HT1080 (cell line): ENCODE measurements at regions not wholly inside any gene's neighbourhood (a gene's known extent, or its start where the extent isn't known, plus 50 kb on each side); places are given as distances from the start of the nearest gene placed in this dataset.

Experiments
- DNase-seq: peaks from one replicate; pipeline ENCODE4 v3.0.0-alpha.2; 2015; ENCODE audit warnings: low read depth

DNA sequence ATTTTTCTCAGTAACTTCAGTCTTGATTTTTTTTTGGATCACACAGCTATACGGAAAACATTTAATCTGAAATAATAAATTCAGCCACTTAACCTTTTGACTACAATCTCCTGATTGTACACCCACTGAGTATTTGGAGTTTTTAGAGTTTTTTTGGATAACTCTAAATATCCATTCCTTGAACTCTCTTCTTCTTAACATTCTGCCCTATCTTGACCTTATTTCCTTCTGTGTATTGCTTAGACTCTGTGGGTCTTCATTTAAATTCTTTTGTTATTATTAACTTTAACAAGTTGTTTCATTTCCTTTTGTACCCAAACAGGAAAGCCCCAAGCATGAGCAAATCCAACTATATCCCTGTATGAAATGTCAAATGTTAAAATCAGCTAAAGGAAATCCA, 170.2 kb upstream of the PTCHD4 start:
- DNase-seq: no peak

DNA sequence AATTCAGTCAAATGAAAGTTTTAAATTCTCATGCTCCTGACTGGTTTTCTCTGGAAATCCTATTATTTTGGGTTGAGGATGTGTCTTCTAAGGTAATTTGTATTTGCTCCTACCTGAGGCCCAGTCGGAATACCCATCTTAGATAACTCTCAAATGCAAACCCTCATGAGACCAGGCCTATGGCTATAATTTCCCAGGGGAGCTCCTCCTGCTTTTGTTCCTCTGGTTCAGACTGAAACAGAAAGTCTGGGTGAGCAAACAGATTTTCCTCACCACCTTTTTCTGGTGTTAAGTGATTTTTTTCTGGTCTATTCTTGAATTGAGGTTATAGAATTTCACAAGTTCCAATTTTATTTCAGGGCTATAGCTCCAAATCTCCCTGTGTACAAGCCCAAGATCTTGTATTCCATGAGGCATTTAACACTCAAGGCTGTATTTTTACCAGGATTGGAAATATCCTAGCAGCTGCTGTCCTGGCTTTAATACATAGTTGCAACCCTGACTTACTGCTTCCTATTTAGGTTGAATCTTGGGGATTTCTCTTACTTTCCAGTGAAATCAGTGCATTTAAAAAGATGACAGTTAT, 169.1 kb upstream of the PTCHD4 start:
- DNase-seq: no peak

GRCh38 chr6:48278261-48278660, 167.3 kb upstream of the PTCHD4 start:
- no peak for DNase-seq

- DNase-seq: no peak
Measured at GRCh38 chr6:48272518-48272917, 161.5 kb upstream of the PTCHD4 start.

DNA sequence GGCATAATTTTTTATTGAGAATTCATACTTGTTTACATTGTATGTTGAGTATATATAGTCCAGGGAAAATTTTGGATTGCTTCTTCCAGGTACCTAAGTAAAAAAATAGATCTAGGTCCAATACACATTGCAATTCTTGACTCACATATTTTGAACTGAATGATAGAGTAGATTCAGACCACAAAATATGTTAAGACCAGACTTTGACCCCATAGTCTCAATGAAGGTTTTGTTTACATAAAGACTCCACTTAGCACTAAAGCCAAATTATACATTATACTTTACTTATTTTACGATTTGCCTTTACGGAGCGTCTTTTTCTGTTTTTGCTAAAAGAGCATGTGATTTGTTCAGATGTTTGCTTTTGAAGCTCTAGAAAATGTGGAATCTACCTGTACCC, 144.1 kb upstream of the PTCHD4 start:
- no peak for DNase-seq

GRCh38 chr6:48249071-48249470, 138.1 kb upstream of the PTCHD4 start:
- DNase-seq: no peak

- no peak for DNase-seq
Measured at GRCh38 chr6:48243071-48243470, 132.1 kb upstream of the PTCHD4 start.

- no peak for DNase-seq
Measured at GRCh38 chr6:48240287-48240686, 129.3 kb upstream of the PTCHD4 start.

- DNase-seq: no peak
Measured at GRCh38 chr6:48236375-48236774, 125.4 kb upstream of the PTCHD4 start.

- no peak for DNase-seq
Measured at GRCh38 chr6:48233063-48233462, 122.1 kb upstream of the PTCHD4 start.

DNA sequence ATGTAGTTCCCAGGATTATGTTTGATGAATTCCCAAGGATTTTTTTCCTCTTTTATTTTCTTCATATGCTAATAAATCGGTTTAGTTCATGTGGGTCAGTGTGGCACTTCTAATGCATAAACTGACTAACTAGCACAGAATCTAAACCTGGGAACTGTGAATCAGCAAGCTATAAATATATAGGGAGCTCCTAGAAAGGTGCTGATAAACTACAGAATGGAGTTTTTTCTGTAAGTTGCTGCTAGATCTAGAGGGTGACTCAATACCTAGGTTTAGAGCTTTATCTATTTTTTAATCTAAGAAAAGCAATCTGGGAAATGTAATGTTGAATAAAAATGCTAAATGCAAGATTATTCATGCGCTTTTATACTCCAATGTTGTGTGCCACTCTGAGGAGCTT, 118.8 kb upstream of the PTCHD4 start:
- DNase-seq: no peak

- DNase-seq: no peak
Measured at GRCh38 chr6:48222241-48222640, 111.2 kb upstream of the PTCHD4 start.

DNA sequence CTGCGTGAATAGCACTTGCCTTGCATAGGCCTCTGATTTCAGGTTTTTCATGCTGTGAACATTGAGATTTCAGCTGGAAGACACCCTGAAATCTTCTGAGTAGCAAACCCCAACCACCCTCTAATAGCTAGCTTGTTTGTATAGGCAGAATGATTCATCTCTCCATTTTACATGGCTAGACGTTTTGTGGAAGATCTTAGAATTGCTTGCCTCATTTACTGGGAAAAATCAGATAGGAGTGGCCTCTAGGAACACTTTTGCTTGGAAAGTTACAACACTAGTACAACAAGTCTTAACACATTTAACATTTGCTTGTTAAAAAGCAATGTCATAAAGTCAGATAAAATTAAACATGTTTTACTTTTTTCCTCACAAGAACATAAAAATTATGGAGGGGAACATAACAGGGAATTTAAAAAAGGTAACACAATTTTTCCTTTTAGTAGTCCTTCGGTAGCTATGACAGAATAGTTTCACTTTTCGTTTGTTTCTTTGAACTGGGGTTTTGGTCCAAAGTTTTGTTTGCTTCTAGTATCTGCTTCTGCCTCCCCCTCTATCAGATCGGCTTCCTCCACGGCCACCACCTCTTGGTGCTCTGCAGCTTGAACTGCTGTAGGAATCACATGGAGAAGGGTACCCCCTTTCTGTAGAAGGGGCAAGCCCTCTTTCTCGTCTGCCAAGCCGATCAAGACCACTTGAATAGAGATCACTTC, 102.2 kb upstream of the PTCHD4 start:
- no peak for DNase-seq

- no peak for DNase-seq
Measured at GRCh38 chr6:48212501-48212900, 101.5 kb upstream of the PTCHD4 start.

DNA sequence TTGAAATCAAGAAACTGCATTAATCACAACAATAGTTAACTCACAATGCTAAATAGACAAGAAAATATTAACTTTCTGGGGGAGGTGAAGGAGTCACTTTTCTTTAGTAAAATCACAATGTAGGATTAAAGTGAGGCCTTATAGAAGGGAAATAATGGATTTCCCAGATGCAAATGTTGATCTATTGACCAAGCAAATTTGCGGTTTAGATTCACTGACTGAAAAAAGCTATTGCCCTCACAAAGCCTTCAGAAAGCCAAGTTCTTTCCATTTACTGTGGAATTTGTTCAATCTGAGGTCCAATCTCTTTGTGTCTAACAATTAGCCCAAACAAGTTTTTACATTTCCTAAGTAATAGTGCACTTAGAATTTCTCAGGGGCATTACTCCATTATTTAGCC, 95.1 kb upstream of the PTCHD4 start:
- DNase-seq: no peak

DNA sequence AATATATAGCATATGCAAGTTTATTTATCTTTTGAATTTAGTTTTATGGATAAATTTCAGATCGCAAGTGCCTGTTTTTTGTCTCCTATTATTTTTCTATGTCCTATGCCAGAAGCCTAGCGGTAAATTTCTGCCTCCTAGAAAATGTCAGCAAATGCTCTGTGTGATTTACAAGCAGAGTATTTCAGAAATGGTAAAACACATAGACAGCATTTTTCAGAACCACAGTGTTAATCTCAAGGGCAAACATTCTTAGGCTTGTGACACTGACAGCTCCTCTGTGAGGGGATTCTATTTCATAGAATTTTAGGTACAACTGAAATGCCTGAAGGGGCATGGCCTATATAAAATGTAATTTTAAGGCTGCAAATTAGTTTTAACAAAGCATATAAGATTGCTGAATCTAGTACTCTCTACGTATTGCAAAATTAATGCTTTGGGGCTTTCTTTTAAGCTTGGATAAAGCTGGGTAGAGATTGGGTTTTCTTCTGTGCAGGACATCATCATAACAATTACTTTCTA, 89.9 kb upstream of the PTCHD4 start:
- DNase-seq: no peak

- no peak for DNase-seq
Measured at GRCh38 chr6:48199499-48199898, 88.5 kb upstream of the PTCHD4 start.

DNA sequence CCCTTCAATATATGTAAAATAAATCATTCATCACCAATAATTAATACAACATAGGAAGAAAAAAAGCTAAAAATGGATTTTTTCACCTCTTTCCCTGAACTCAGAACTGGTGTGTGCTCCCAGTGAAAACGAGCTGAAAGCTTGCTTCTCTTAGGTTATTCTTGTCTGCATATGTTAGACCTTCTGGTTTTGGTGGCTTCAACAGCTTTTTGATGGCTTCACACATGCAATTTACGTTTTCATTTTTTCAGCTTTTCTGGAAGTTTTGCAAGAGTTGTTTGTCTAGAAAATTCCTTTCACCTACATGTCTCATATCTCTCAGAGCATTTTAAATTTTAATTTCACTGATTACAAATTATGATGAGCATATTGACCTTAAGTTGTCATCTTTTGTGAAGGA, 86.9 kb upstream of the PTCHD4 start:
- DNase-seq: no peak

GRCh38 chr6:48194596-48195295, 83.7 kb upstream of the PTCHD4 start:
- no peak for DNase-seq

DNA sequence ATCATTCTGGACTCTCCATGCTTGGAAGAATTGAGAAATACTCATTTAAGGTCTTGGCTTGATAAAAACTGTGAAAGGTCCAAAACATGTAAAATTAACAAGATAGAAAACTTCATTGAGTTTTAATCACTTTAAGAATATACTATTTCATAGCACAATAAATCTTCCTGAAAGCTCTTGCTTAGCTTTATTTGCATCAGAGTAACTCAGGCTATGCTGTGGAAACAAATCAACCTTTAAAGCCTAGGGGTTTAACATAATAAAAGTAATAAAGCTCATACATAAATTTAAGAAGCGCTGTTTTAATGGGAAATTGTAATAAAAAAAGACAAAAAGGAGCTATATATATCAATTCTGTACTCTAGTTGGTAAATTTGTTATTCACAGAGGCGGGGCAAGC, 77.2 kb upstream of the PTCHD4 start:
- DNase-seq: no peak

- DNase-seq: no peak
Measured at GRCh38 chr6:48186746-48187145, 75.7 kb upstream of the PTCHD4 start.

GRCh38 chr6:48184648-48185047, 73.7 kb upstream of the PTCHD4 start:
- DNase-seq: no peak
